Neural progenitor cell (in vitro differentiated cells): ENCODE measurements at regions not wholly inside any gene's neighbourhood (a gene's known extent, or its start where the extent isn't known, plus 50 kb on each side); places are given as distances from the start of the nearest gene placed in this dataset.

Source experiments
- EZH2 ChIP-seq: fragments of 200-600 bp; sonication (generic); IDR thresholded peaks from 2 replicates; pipeline ENCODE4 v1.6.1; 2017; ENCODE audit warnings: antibody characterized with exemption, mild to moderate bottlenecking, moderate library complexity
- EZH2phosphoT487 ChIP-seq: fragments of 200-600 bp; sonication (generic); IDR thresholded peaks from 2 replicates; pipeline ENCODE4 v1.6.1; 2017; ENCODE audit warnings: antibody characterized with exemption
- TF ChIP-seq, protein P1 (sequence below): fragments of 200-600 bp; sonication (generic); IDR thresholded peaks from 2 replicates; pipeline ENCODE4 v1.5.1; 2017; ENCODE audit warnings: antibody characterized with exemption, mild to moderate bottlenecking

DNA sequence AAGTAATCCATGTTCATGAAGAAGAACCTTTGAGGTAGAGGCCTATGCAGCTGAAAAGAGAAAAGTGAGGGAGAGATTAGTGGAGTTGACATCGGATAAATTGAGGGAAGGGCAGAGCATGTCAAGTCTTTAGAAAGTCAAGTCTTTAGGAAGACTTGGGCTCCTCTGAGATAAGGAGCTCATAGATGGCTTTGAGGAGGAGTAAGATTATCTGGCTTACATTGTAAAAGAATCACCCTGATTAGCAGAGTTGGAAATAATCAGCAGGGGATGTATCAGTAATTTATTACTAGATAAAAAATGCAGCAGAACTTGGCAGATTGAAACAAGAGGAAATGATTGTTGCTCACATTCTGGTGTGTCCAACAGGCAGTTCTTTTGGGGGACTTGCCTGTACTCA, 727.2 kb upstream of the WWC1 start:
- TF ChIP-seq, protein P1, sequence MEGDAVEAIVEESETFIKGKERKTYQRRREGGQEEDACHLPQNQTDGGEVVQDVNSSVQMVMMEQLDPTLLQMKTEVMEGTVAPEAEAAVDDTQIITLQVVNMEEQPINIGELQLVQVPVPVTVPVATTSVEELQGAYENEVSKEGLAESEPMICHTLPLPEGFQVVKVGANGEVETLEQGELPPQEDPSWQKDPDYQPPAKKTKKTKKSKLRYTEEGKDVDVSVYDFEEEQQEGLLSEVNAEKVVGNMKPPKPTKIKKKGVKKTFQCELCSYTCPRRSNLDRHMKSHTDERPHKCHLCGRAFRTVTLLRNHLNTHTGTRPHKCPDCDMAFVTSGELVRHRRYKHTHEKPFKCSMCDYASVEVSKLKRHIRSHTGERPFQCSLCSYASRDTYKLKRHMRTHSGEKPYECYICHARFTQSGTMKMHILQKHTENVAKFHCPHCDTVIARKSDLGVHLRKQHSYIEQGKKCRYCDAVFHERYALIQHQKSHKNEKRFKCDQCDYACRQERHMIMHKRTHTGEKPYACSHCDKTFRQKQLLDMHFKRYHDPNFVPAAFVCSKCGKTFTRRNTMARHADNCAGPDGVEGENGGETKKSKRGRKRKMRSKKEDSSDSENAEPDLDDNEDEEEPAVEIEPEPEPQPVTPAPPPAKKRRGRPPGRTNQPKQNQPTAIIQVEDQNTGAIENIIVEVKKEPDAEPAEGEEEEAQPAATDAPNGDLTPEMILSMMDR: no peak
- TF ChIP-seq EZH2phosphoT487 (no peak), EZH2 (no peak)
